Right lobe of liver (tissue), 6 donors: ENCODE measurements at regions not wholly inside any gene's neighbourhood (a gene's known extent, or its start where the extent isn't known, plus 50 kb on each side); places are given as distances from the start of the nearest gene placed in this dataset.

Experiments
- ATAC-seq, 4 donors: fragments of 200-7000 bp; cut with Tn5 transposase; one replicate each; pipeline ENCODE4 v1.9.1; 2020; ENCODE audit warnings: mild to moderate bottlenecking in 4 of 4, moderate library complexity in 4 of 4
- DNase-seq, 3 donors: peaks; one replicate each; pipeline ENCODE4 v3.0.0-alpha.2; 2020
- H3K27ac ChIP-seq, 3 donors: fragments of 200-600 bp; one replicate each; pipeline ENCODE4 v1.8.0; 2022
- H3K27me3 ChIP-seq, 2 donors: fragments of 200-600 bp; one replicate each; pipeline ENCODE4 v1.8.0; 2022
- H3K36me3 ChIP-seq, 4 donors: fragments of 200-600 bp; sonication (generic) in 1 of 4; one replicate each; pipeline versions ENCODE4 v1.5.1 to v1.8.0; 2017 to 2022; ENCODE audit warnings: control low read depth in 1 of 4
- H3K4me1 ChIP-seq, 4 donors: fragments of 200-600 bp; sonication (generic) in 1 of 4; one replicate each; pipeline versions ENCODE4 v1.5.1 to v1.8.0; 2017 to 2022; ENCODE audit warnings: control low read depth in 1 of 4
- H3K4me3 ChIP-seq, 3 donors: fragments of 200-600 bp; one replicate each; pipeline ENCODE4 v1.8.0; 2022
- H3K9me3 ChIP-seq, 4 donors: fragments of 200-600 bp; sonication (generic) in 1 of 4; one replicate each; pipeline versions ENCODE4 v1.5.1 to v1.8.0; 2017 to 2022; ENCODE audit warnings: control low read depth in 1 of 4
- POLR2A ChIP-seq: fragments of 450-650 bp; IDR thresholded peaks from one replicate; pipeline ENCODE4 v1.6.1; 2017; ENCODE audit warnings: antibody characterized with exemption, mild to moderate bottlenecking
- WGBS: methylation state at CpG from one replicate; pipeline ENCODE4 v1.1.6; 2018; ENCODE audit warnings: low coverage, low lambda C conversion rate; ENCODE audit not compliant: insufficient coverage; ENCODE audit errors: missing lambda C conversion rate; 5-methylcytosine and 5-hydroxymethylcytosine counted together
- intact Hi-C, 2 donors: fragments of 100-400 bp; cut with DNase I; formaldehyde crosslinking; loops; one replicate each; pipeline versions ENCODE4 v1.11.2 to v1.14.1; 2022
- TF ChIP-seq, protein P1 (sequence below), 4 donors: fragments of 200-600 bp in 3 of 4; fragments of 450-650 bp in 1 of 4; IDR thresholded peaks; one replicate each; pipeline versions ENCODE4 v1.5.1 to v1.8.0; 2016 to 2022; ENCODE audit warnings: antibody characterized with exemption in 4 of 4, mild to moderate bottlenecking in 2 of 4
- donor health status: DM: no; HTN: yes; CAD: no.
- donor health status: DM: no; HTN: no; CAD: no.
- donor health status: DM: no; HTN: no; CAD: no.
- donor health status: DM: no; HTN: yes; CAD: no.
- donor health status: DM: no; HTN: yes; CAD: no.

DNA sequence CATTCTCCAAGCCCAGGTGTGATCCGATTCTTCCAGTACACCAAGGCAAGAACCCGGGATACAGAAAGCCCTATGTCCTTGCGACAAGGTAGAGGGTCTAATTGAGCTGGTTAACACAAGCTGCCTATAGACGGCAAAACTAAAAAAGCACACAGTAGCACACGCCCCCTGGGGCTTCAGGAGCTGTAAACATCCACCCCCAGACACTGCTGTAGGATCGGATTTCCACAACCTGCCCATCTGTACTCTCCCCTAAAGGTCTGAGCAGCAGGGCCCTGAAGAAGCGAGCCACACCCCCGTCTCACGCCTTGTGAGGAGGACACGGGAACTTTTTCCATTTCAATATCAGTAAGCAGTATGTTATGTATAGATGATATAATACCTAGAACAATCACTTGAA is 624.7 kb downstream of the BUD13 start:
- 24% methylated on average over 5 of the region's 10 CpGs for WGBS
- no peak for DNase-seq

DNA sequence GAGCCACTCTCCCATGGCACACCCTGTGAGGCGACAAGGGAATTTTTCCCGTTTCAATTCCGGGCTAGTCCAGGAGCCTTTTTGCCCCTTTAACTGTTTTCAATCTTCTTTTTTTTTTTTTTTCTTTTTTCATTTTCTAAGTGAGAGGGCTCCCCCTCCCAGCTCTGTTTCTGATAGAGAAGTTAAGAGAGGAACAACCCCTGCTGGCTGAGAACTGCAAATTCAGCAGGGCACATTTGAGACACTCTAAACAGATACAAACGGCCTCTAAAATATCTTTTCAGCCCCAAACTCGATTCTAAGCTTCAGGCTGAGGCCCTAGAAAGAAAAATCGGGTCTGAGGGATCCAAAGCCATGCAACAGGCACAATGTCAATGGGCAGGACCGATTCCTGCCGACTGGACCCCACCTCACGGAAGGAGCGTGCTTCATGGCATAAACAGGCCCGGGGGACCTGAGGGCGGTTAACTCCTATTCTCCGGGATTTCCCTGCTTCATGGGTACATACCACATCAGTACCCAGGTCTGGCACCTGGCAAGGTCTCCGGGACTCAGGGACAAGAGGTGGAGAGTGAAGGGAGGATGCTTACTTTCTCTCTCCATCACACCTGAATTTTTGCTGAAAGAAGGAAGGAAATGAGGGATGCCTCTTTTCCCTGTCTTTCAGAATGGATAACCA is 627.5 kb downstream of the BUD13 start:
- intact Hi-C loops: no loop called here
- H3K4me1 ChIP-seq: no peaks in the 10 kb centered on the region
- DNase-seq (no peak), ATAC-seq (no peak)
- no peak overlapping the region for H3K27ac ChIP-seq
- 75% methylated on average over 14 of the region's 14 CpGs for WGBS
- H3K27me3 ChIP-seq: no peaks in the 10 kb centered on the region
- no peak for TF ChIP-seq POLR2A
- TF ChIP-seq, protein P1, sequence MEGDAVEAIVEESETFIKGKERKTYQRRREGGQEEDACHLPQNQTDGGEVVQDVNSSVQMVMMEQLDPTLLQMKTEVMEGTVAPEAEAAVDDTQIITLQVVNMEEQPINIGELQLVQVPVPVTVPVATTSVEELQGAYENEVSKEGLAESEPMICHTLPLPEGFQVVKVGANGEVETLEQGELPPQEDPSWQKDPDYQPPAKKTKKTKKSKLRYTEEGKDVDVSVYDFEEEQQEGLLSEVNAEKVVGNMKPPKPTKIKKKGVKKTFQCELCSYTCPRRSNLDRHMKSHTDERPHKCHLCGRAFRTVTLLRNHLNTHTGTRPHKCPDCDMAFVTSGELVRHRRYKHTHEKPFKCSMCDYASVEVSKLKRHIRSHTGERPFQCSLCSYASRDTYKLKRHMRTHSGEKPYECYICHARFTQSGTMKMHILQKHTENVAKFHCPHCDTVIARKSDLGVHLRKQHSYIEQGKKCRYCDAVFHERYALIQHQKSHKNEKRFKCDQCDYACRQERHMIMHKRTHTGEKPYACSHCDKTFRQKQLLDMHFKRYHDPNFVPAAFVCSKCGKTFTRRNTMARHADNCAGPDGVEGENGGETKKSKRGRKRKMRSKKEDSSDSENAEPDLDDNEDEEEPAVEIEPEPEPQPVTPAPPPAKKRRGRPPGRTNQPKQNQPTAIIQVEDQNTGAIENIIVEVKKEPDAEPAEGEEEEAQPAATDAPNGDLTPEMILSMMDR (IDR thresholded peaks at IDR 0.05): no peak
- H3K36me3 ChIP-seq: no peaks in the 10 kb centered on the region
- no peaks in the 10 kb centered on the region for H3K9me3 ChIP-seq
- H3K4me3 ChIP-seq: no peak overlapping the region

More for the DNA sequence above, 624.7 kb downstream of the BUD13 start:
- no peak for TF ChIP-seq POLR2A
- TF ChIP-seq, protein P1 (IDR thresholded peaks at IDR 0.05): no peak
- intact Hi-C loops: no loop called here
- H3K36me3 ChIP-seq: no peaks in the 10 kb centered on the region
- no peak overlapping the region for H3K27ac ChIP-seq
- no peak overlapping the region for H3K4me3 ChIP-seq
- H3K4me1 ChIP-seq: no peaks in the 10 kb centered on the region
- ATAC-seq: no peak
- no peaks in the 10 kb centered on the region for H3K9me3 ChIP-seq
- H3K27me3 ChIP-seq: no peaks in the 10 kb centered on the region

DNA sequence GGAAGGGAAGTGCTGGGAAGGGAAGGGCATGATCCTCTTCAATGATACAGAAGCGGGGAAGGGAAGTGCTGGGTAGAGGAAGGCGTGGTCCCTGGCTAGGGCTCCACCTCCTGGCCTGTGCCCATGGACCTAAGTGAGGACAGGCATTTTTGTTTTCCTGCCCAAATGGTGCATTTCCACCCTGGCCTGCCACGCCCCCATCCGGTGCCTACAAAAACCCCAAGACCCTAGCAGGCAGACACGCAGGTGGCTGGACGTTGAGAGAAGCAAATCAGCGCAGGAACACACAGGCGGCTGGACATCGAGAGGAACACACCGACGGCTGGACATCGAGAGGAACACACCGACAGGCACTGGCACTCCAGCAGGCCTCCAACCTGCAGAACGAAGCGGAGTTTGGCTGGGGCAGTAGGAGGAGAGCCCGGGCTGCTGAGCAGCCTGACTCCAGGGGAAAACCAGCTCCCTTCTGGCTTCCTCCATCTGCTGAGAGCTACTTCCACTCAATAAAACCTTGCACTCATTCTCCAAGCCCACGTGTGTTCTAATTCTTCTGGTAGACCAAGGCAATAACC is 628.3 kb downstream of the BUD13 start:
- Histone ChIP-seq H3K27ac (no peak overlapping the region), H3K27me3 (no peaks in the 10 kb centered on the region), H3K4me1 (no peaks in the 10 kb centered on the region), H3K9me3 (no peaks in the 10 kb centered on the region), H3K4me3 (no peak overlapping the region), H3K36me3 (no peaks in the 10 kb centered on the region)
- DNase-seq: no peak
- ATAC-seq: no peak
- TF ChIP-seq POLR2A: no peak
- TF ChIP-seq, protein P1 (IDR thresholded peaks at IDR 0.05): no peak
- WGBS: 62% methylated on average over 8 of the region's 17 CpGs
- intact Hi-C loops: no loop called here

DNA sequence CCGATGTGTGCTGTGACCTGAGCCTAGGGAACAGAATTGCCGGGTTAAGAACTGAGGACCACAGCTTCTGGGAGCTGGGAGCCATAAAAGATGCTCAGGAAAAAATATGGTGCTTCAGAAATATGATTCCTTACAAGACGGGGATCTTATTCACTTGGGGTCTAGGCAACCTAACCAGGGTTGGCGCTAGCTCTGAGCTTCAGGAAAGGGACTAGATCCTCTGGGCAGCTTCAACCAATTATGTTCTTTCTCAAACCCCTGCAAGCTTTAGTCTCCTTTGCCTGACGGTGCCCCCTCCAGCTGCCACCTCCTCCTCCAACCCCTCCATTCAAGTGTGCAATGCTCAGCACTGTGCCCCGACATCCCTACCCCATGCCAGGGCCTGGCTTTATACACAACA is 634.1 kb upstream of the CADM1 start:
- no peak for TF ChIP-seq POLR2A
- TF ChIP-seq, protein P1 (IDR thresholded peaks at IDR 0.05): no peak
- Histone ChIP-seq H3K9me3 (no peaks in the 10 kb centered on the region), H3K27ac (no peak overlapping the region), H3K4me1 (no peaks in the 10 kb centered on the region), H3K36me3 (no peaks in the 10 kb centered on the region), H3K4me3 (no peak overlapping the region), H3K27me3 (no peaks in the 10 kb centered on the region)
- no peak for DNase-seq
- ATAC-seq: no peak
- WGBS: 82% methylated on average over 3 of the region's 6 CpGs
- intact Hi-C loops: no loop called here
